ENCODE measurements at regions not wholly inside any gene's neighbourhood (a gene's known extent, or its start where the extent isn't known, plus 50 kb on each side); places are given as distances from the start of the nearest gene placed in this dataset.

DNA sequence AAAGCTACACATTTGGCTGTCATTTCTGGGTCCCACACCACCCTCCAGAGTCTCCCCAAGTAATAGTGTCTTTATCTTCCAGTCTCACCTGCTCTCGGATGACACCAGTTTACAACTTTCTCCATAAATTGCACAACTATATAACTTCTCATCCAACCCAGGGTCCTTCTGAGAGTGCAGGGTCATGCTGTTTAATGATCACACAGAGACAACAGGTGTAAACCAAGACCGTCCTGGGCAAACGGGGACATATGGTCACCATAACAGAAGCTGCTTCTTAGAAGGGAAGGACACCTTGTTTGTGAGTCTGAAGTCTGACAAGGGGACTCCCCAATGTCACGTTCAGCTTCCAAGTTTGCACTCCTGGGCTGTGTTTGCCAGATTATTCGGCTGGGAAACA, 74.3 kb downstream of the MAP1LC3B2 start:
- H3K4me1 ChIP-seq (ENCODE audit: insufficient read depth): no peaks in the 10 kb centered on the region
- no peaks in the 10 kb centered on the region for H3K27me3 ChIP-seq
- no peak for DNase-seq
- TF ChIP-seq POLR2A (IDR thresholded peaks at IDR 0.05) (no peak), EP300 (IDR thresholded peaks at IDR 0.05) (no peak)
- TF ChIP-seq, protein P1, sequence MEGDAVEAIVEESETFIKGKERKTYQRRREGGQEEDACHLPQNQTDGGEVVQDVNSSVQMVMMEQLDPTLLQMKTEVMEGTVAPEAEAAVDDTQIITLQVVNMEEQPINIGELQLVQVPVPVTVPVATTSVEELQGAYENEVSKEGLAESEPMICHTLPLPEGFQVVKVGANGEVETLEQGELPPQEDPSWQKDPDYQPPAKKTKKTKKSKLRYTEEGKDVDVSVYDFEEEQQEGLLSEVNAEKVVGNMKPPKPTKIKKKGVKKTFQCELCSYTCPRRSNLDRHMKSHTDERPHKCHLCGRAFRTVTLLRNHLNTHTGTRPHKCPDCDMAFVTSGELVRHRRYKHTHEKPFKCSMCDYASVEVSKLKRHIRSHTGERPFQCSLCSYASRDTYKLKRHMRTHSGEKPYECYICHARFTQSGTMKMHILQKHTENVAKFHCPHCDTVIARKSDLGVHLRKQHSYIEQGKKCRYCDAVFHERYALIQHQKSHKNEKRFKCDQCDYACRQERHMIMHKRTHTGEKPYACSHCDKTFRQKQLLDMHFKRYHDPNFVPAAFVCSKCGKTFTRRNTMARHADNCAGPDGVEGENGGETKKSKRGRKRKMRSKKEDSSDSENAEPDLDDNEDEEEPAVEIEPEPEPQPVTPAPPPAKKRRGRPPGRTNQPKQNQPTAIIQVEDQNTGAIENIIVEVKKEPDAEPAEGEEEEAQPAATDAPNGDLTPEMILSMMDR (IDR thresholded peaks at IDR 0.05): no peak
- intact Hi-C loops (cut with DNase I): no loop called here
- H3K27ac ChIP-seq: no peak overlapping the region
- no peaks in the 10 kb centered on the region for H3K36me3 ChIP-seq
- H3K9me3 ChIP-seq: no peaks in the 10 kb centered on the region
- WGBS, 3 donors: 84 to 88% (median 87%) methylated on average over 5 of the region's 5 CpGs
- H3K4me3 ChIP-seq: no peak overlapping the region

DNA sequence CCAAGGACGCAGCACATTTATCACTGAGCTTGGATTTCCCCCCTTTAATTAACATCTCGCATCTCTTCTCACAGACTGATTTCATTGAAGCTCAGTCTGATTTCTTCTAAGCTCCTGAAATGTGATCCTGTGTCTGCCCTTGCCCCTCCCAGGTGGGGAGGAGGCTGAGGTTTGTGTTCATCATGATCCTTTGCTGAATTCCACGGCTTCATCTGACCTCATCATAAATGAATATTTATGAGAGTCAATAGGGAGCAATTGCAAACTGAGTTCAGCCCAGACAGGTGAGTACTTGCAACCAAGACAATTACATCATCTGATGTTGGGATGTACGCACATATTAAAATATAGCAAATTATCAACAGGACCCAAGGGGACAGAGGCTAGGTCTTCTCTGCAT, 72.4 kb downstream of the MAP1LC3B2 start:
- Histone ChIP-seq H3K9me3 (no peaks in the 10 kb centered on the region), H3K27ac (no peak overlapping the region), H3K36me3 (no peaks in the 10 kb centered on the region), H3K4me1 (ENCODE audit: insufficient read depth) (no peaks in the 10 kb centered on the region), H3K4me3 (no peak overlapping the region), H3K27me3 (no peaks in the 10 kb centered on the region)
- intact Hi-C loops (cut with DNase I): no loop called here
- DNase-seq: no peak
- 76 to 86% (median 81%) methylated on average over 4 of the region's 4 CpGs for WGBS, 3 donors
- TF ChIP-seq EP300 (IDR thresholded peaks at IDR 0.05) (no peak), POLR2A (IDR thresholded peaks at IDR 0.05) (no peak)
- TF ChIP-seq, protein P1 (IDR thresholded peaks at IDR 0.05): no peak

DNA sequence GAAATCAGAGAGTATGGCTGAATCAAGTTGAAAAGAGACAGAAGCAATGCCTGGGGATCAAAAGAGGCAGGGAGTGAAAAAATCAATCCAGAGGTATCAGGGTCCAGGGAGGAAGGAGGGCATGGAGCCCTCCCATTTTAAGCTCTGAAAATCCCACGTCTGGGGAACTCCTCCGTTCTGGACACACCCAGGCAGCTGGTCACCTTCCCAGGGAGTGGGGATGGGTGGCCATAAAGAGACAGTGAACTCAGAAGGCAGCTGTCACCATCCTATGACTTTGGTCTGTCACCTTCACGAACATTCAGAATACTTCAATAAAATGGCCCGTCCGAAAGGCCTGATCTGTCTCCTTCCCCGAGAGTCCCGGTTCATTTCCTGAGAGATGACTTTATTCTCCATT, 71.6 kb downstream of the MAP1LC3B2 start:
- TF ChIP-seq EP300 (IDR thresholded peaks at IDR 0.05) (no peak), POLR2A (IDR thresholded peaks at IDR 0.05) (no peak)
- TF ChIP-seq, protein P1 (IDR thresholded peaks at IDR 0.05): no peak
- 83 to 87% (median 84%) methylated on average over 7 of the region's 7 CpGs for WGBS, 3 donors

DNA sequence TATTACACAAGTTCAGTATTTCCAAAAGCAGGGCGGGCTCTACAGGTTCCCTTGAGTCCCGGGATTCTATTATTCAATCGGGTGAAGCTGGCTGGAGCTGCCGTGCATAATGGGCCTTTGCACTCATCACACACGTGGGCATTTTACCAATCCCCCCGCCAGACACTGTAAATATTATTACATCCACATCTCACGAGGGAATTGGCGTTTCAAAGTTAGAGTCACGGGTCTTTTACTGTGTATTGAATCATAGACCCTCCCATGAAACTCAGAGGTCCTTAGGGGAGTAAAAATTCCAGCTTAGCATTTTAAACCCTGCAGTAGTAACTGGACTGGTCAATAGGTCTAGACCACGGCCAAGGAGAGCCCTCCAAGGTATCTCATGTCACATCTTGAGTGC, 70.3 kb downstream of the MAP1LC3B2 start:
- Histone ChIP-seq H3K27me3 (no peaks in the 10 kb centered on the region), H3K9me3 (no peaks in the 10 kb centered on the region), H3K27ac (no peak overlapping the region), H3K4me3 (no peak overlapping the region), H3K4me1 (ENCODE audit: insufficient read depth) (no peaks in the 10 kb centered on the region), H3K36me3 (no peaks in the 10 kb centered on the region)
- 61 to 73% (median 66%) methylated on average over 10 of the region's 10 CpGs for WGBS, 3 donors
- no peak for TF ChIP-seq POLR2A (IDR thresholded peaks at IDR 0.05)
- TF ChIP-seq, protein P1 (IDR thresholded peaks at IDR 0.05): no peak
- TF ChIP-seq EP300 (IDR thresholded peaks at IDR 0.05): no peak
- DNase-seq: no peak
- intact Hi-C loops (cut with DNase I): no loop called here

More for the DNA sequence above, 71.6 kb downstream of the MAP1LC3B2 start:
- no peak for DNase-seq
- no peak overlapping the region for H3K4me3 ChIP-seq
- no peaks in the 10 kb centered on the region for H3K27me3 ChIP-seq
- no peaks in the 10 kb centered on the region for H3K4me1 ChIP-seq (ENCODE audit: insufficient read depth)
- no peaks in the 10 kb centered on the region for H3K9me3 ChIP-seq
- no peak overlapping the region for H3K27ac ChIP-seq
- intact Hi-C loops (cut with DNase I): no loop called here
- no peaks in the 10 kb centered on the region for H3K36me3 ChIP-seq

DNA sequence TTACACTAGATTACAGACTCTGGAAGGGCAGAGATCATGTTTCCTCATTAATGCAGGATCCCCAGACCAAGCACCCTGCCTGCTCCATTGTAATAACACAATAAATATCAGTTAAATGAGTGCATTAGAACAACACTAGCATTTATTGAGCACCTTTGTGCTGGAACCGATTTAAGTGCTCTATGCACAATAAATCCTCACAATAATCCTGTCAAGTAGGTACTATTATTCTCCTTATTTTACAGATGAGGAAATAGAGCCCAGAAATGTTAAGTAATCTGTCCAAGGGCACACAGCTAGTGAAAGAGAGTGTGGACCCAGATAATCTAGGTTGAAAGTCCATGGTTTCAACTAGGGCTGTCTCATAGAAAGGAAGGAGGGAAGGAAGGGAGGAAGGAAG, 69.8 kb downstream of the MAP1LC3B2 start:
- Histone ChIP-seq H3K27ac (no peak overlapping the region), H3K4me1 (ENCODE audit: insufficient read depth) (no peaks in the 10 kb centered on the region), H3K4me3 (no peak overlapping the region), H3K9me3 (no peaks in the 10 kb centered on the region), H3K36me3 (no peaks in the 10 kb centered on the region), H3K27me3 (no peaks in the 10 kb centered on the region)
- intact Hi-C loops (cut with DNase I): no loop called here
- TF ChIP-seq, protein P1 (IDR thresholded peaks at IDR 0.05): no peak
- TF ChIP-seq POLR2A (IDR thresholded peaks at IDR 0.05) (no peak), EP300 (IDR thresholded peaks at IDR 0.05) (no peak)
- 57 to 83% (median 81%) methylated on average over 1 of the region's 1 CpG for WGBS, 3 donors
- no peak for DNase-seq

All from ovary (tissue), 7 donors.